ENCODE measurements at regions not wholly inside any gene's neighbourhood (a gene's known extent, or its start where the extent isn't known, plus 50 kb on each side); places are given as distances from the start of the nearest gene placed in this dataset.

DNA sequence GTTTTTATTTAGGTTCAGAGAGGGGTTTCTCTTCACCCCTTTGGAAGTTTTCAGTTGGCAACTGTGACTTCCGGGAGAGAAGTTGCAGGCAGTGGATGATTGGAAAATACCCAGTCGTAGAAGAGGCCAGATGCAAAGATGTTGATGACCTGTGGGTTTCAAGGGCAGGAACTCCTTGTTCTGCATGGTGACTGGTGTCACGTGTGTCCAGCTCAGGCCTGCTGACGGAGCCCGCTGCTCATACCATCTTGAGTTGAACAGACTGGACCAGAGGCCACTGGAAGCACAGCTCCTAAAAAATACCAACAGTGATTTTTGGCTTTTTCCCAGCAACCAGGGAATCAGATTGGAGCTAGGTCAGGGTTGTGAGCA, 243.9 kb upstream of the KLF4 start:
- no peak for TF ChIP-seq EZH2 (IDR thresholded peaks at IDR 0.05; ENCODE audit: borderline replicate concordance, insufficient read depth, low read depth, low read length, poor library complexity, severe bottlenecking)
- TF ChIP-seq, protein P1, sequence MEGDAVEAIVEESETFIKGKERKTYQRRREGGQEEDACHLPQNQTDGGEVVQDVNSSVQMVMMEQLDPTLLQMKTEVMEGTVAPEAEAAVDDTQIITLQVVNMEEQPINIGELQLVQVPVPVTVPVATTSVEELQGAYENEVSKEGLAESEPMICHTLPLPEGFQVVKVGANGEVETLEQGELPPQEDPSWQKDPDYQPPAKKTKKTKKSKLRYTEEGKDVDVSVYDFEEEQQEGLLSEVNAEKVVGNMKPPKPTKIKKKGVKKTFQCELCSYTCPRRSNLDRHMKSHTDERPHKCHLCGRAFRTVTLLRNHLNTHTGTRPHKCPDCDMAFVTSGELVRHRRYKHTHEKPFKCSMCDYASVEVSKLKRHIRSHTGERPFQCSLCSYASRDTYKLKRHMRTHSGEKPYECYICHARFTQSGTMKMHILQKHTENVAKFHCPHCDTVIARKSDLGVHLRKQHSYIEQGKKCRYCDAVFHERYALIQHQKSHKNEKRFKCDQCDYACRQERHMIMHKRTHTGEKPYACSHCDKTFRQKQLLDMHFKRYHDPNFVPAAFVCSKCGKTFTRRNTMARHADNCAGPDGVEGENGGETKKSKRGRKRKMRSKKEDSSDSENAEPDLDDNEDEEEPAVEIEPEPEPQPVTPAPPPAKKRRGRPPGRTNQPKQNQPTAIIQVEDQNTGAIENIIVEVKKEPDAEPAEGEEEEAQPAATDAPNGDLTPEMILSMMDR (IDR thresholded peaks at IDR 0.05), result no peak

Measured in B cell (primary cell).